ENCODE measurements at regions not wholly inside any gene's neighbourhood (a gene's known extent, or its start where the extent isn't known, plus 50 kb on each side); places are given as distances from the start of the nearest gene placed in this dataset.
"Not testable (repeated sequence)": the region's sequence is repeated elsewhere in the genome, so short reads cannot be mapped to it uniquely, and the experiment has no call there.

DNA sequence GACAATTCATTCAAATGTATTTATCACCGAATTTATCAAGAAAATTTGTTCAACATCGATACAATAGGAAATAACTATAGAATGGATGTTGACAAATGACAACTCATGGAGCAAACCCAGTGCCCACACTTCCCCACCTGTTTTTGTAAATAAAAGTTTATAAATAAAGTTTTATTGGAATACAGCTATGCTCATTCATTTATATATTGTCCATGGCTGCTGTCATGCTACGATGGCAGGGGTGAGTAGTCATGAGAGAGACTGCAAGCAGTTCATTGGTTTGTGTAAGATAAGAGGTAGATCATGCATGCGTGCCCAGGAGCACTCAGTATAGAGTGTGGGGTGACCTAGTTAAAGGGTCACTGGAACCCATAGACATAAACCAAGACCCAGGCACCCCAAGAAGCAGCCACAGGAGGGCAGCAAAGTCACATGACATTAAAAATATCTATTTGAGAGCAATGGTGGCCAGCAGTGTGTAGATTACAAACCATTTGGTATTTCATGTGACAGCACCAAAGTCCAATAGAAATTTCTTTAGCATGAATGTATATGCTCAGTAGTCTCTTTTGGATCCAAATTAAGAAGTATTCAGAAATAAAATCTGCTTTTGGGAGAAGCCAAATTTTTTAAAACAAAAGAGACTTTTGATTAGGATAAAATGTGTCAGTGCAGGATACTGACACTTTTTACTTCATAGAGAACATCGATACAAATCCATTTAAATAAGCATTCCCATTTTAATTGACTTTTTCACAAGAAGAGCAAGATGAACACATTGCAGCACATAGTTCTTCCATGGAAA lies 794.8 kb downstream of the MCTP2 start:
- DNase-seq = no peak

DNA sequence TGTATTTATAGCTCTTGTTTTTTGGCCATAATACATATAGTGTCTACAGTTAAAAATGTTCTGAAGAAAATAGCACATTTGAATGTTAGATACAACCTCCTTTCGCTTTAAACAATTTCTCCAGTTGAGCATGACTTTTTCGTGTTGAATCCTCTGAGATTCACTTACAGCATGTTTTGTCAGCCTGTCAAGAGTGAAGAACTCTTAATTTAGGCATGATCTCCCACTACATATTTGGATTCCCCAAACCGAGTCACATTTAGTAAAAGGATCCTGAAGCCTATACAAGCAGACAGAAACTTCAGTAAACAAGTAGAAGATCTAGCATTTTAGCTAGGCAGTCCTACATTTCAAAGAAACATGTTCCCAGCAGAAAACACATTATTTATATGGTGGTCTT lies 796.6 kb downstream of the MCTP2 start:
- no peak for DNase-seq

- no peak for DNase-seq
Observed at GRCh38 chr15:95032156-95032555, 800.8 kb downstream of the MCTP2 start.

DNA sequence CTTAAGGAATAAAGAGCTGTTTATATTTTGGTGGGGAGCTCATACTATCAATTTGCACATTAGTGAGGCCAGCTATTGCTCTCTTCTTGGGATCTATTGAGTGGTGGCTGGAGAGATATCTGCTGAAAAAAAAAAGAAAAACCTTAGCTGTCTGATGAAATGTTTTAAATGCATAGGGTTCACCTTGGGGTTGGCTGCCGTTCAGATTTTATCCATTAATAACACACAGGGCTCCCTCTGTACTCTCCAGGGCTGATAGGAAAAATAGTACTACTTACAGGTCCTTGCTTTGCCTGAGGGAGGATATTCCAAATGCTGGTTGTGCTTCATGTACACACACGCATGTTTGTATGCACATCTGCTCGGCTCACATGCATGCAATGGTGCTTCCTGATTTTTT lies 803.7 kb downstream of the MCTP2 start:
- DNase-seq = no peak

GRCh38 chr15:95041297-95041696 lies 809.9 kb downstream of the MCTP2 start:
- DNase-seq = no peak

DNA sequence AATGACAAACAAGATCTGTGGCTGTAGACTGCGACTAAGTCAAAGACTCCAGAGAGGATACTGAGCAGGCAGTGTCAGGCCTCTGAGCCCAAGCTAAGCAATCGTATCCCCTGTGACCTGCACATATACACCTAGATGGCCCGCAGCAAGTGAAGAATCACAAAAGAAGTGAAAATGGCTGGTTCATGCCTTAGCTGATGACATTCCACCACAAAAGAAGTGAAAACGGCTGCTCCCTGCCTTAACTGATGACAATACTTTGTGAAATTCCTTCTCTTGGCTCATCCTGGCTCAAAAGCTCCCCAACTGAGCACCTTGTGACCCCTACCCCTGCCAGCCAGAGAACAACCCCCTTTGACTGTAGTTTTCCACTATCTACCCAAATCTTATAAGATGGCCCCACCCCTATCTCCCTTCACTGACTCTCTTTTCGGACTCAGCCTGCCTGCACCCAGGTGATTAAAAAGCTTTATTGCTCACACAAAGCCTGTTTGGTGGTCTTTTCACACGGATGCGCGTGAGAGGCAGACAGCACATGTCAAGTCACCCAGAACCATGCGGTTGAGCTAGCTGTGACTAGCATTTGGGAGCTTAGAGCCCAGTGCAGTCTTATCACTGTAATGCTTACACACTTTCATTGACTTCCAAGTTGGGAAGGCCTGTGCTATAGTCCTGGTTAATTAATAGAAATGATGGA lies 812.0 kb downstream of the MCTP2 start:
- DNase-seq = not testable (repeated sequence)

GRCh38 chr15:95043933-95044313 lies 812.6 kb downstream of the MCTP2 start:
- no peak for DNase-seq

DNA sequence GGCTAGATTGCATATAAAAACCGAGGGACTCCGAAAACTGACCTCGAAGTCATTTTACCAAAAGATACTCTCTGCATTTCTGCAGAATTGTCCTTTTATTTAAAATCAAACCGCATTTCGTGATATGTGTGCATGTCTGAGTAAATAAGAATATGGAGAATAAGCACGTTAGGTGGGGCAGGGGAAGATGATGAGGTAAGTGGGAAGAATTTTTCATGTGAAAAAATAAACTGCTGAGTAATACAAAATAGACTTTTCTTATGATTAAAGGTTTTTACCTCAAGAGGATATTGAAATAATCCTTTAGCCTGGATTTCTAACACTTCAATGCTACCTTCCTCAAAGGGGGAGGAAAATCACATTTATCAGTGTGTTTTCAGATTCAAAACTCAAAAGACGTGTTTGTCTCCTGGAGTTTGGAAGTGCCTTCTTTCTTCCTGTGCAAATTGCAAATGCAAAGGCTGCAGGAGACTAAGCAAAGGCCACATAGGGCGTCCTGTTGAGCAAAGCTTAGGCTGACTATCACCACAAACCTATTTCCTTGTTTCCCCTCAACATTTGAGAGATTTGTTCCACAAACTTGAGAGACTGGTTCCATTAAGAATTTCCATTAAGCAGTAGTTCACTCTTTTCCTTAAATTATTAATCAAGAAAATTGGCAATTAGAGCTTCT lies 813.5 kb downstream of the MCTP2 start:
- no peak for DNase-seq

GRCh38 chr15:95051861-95052260 lies 820.5 kb downstream of the MCTP2 start:
- DNase-seq = no peak

DNA sequence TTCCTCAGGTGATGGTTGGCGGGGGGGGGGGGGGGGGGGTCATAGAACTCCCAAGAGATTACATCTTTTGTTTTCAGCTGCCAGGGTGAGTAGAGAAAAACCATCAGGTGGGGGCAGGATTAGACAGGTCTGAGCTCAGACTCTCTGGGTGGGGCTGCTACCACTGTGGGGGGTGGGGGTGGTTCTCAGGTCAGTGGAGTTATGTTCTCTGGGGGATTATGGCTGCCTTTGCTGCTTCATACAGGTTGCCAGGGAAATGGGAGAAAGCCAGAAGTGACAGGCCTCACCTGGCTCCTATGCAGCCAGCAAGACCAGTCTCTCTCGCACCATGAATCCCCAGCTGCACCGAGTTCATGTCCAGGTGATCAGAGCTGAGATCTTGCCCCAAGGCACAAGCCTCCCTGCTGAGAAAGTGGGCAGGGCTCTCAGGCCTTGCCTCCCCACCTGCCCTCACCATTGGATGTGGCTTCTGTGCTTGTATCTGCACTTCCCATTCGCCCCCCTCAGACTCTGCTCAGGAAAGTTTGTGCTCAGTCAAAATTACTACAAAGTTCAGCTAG lies 828.1 kb downstream of the MCTP2 start:
- DNase-seq = no peak

GRCh38 chr15:95068701-95069521 lies 837.5 kb downstream of the MCTP2 start:
- DNase-seq = no peak

GRCh38 chr15:95075792-95076677 lies 844.7 kb downstream of the MCTP2 start:
- DNase-seq = no peak

DNA sequence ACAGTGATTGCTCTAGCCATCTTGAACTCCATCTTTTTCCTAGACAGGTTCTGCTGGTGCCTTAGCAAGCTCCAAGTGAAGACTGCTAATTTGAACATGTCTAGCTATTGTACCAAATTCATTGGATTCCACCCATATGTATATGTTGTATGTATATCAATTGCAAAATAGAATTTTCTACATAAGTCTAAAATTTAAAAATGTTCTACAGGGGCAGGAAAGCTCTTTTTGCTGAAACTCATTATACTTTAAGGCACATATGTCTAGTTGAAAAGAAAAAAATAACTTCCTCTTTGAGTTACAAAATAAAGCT lies 845.3 kb downstream of the MCTP2 start:
- no peak for DNase-seq

DNA sequence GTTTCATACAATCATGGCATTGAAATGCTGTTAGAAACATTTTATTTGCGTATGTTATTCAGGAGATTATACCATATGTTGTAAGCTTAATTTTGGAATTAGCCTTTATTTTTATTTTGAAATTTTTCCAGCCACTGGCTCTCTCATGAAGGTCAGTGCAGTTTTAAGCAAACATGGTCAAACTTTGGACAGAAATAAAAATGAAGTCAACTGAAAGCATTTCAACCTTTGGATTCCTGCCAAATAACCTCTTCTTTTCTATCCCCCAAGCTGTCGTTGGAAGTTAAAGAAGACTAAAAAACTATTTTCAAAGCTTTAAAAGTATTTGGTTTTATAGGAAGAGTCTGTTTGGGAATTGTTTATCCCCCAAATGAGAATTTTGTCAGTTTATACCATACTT lies 846.6 kb downstream of the MCTP2 start:
- no peak for DNase-seq

GRCh38 chr15:95080228-95080627 lies 848.9 kb downstream of the MCTP2 start:
- DNase-seq = not testable (repeated sequence)

DNA sequence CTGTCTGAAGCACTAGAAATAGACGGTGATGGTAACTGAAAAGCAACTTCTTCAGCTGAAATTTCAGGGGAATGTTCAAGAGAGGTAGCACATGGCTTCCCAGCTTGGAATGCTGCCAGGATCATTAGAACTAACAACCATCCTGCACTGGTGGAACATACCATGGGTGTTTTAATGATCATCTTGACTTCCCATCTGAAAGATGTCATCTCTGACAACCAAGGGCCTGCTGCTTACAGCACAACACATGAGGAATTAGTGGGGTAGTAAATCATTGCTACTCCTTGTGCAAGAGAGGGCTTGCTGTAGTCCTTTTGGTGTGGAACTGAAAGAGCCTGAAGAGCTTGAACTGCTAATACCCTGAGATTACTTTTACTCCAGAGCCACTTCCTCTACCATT lies 853.7 kb downstream of the MCTP2 start:
- DNase-seq = no peak

DNA sequence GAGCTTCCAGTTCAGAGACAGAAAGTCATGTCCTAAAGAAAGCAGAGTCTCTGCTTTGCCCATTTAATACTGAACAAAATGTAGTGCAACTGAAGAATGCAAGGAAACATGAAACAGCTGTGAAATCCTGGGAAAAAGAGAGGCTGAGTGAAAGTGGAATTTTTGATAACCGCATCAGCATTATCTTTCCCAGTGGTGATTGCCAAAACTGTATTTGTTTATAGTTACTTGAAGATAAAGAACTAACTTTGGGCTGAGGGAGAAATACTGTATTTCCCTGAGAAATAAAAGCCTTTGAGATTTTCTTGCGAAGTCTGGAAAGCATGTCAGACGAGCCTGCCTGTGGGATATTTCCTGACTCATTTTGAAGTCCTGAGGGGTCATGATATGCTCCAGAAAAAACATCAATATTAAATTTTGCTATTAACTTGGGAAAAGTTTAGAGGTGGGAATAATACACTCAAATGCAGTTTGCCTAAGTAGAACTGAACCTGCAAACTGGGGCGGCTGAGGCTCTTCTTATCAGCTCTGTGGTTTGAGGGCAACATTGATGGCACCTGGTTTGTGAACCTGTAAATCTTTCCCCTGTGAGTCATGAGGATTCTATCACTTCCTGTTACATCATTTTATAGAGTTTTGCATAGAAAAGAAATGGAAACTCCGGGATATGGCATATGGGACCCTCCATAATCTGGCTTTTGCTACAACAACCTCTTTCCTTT lies 855.3 kb downstream of the MCTP2 start:
- DNase-seq = no peak

- no peak for DNase-seq
Observed at GRCh38 chr15:95087253-95087609, 855.9 kb downstream of the MCTP2 start.

GRCh38 chr15:95091444-95091843 lies 860.1 kb downstream of the MCTP2 start:
- DNase-seq = no peak

GRCh38 chr15:95095250-95095649 lies 863.9 kb downstream of the MCTP2 start:
- DNase-seq = no peak

DNA sequence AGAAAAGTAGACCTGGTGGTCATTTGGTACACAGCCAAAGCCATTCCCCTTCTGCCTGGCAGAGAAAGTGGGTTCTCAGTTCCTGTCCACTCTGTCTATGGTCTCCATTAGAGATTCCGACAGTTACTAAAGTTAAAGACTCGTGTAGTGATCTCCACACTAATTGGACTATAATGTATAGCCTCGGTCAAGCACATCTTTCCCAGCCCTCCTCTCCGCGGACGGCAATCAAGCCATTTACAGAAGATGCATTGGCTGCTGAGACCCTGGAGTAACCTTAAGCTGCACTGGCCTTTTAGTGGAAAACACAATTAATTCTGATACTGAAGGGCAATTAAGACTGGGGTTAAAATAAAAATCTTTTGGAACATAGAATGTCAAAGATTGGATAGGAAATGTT lies 865.3 kb downstream of the MCTP2 start:
- no peak for DNase-seq

Measured in GF-D8 (cell line).